GM23338 (cell line): ENCODE measurements at regions not wholly inside any gene's neighbourhood (a gene's known extent, or its start where the extent isn't known, plus 50 kb on each side); places are given as distances from the start of the nearest gene placed in this dataset.

Experiments
- CTCF ChIP-seq, 2 experiments: fragments of 200-600 bp in 1 of 2; sonication (generic) in 1 of 2; conservative IDR thresholded peaks; 2 replicates each; pipeline versions ENCODE4 v1.5.1 to v1.6.1; 2016 to 2017; ENCODE audit warnings: antibody characterized with exemption in 2 of 2, low read depth in 2 of 2, mild to moderate bottlenecking in 2 of 2, moderate library complexity in 1 of 2
- POLR2AphosphoS5 ChIP-seq: IDR thresholded peaks from 2 replicates; pipeline ENCODE4 v1.6.1; 2016; ENCODE audit warnings: antibody characterized with exemption, low read depth
- ZNF331 ChIP-seq: fragments of 250-450 bp; sonication (Bioruptor Pico); IDR thresholded peaks from 2 replicates; pipeline ENCODE4 v1.5.0; 2020; ENCODE audit warnings: low read depth, mild to moderate bottlenecking, moderate library complexity

- no peak for TF ChIP-seq CTCF (conservative IDR thresholded peaks at IDR 0.05; ENCODE audit: low read depth in 2 of 2)
- TF ChIP-seq POLR2AphosphoS5 = no peak
- no peak for TF ChIP-seq ZNF331 (CRISPR knock-in tag)
These were observed 185.7 kb upstream of the ATP6AP2 start for GRCh38 chrX:40395102-40395501.
